ENCODE measurements at regions not wholly inside any gene's neighbourhood (a gene's known extent, or its start where the extent isn't known, plus 50 kb on each side); places are given as distances from the start of the nearest gene placed in this dataset.

GRCh38 chr4:24655971-24656370 lies 71.6 kb upstream of the DHX15 start:
- no peak for TF ChIP-seq CTCF (IDR thresholded peaks at IDR 0.05)
- no peak for TF ChIP-seq POLR2AphosphoS5 (IDR thresholded peaks at IDR 0.05)

All from upper lobe of left lung (tissue), 4 donors.